ENCODE measurements at regions not wholly inside any gene's neighbourhood (a gene's known extent, or its start where the extent isn't known, plus 50 kb on each side); places are given as distances from the start of the nearest gene placed in this dataset.

- no peak for TF ChIP-seq CTCF (IDR thresholded peaks at IDR 0.05)
- Histone ChIP-seq H3K4me3 (no peak overlapping the region), H3K27ac (no peak overlapping the region), H3K9me3 (no peaks in the 10 kb centered on the region), H3K36me3 (no peaks in the 10 kb centered on the region), H3K4me1 (no peaks in the 10 kb centered on the region), H3K27me3 (peaks cover 0 to 10% of the 10 kb centered on the region in 2 donors)
- DNase-seq (no peak), ATAC-seq (no peak)
- intact Hi-C loops (cut with DNase I) = no loop called here
Measured at GRCh38 chr2:236692937-236693336, 123.3 kb downstream of the ACKR3 start.

GRCh38 chr2:236693531-236693930 is 123.9 kb downstream of the ACKR3 start:
- ATAC-seq = no peak
- H3K27ac ChIP-seq = no peak overlapping the region
- no peak for DNase-seq
- no peaks in the 10 kb centered on the region for H3K9me3 ChIP-seq
- H3K36me3 ChIP-seq = no peaks in the 10 kb centered on the region
- intact Hi-C loops (cut with DNase I) = no loop called here
- H3K4me3 ChIP-seq = no peak overlapping the region
- peaks cover 0 to 10% of the 10 kb centered on the region in 2 donors for H3K27me3 ChIP-seq
- no peak for TF ChIP-seq CTCF (IDR thresholded peaks at IDR 0.05)
- no peaks in the 10 kb centered on the region for H3K4me1 ChIP-seq

DNA sequence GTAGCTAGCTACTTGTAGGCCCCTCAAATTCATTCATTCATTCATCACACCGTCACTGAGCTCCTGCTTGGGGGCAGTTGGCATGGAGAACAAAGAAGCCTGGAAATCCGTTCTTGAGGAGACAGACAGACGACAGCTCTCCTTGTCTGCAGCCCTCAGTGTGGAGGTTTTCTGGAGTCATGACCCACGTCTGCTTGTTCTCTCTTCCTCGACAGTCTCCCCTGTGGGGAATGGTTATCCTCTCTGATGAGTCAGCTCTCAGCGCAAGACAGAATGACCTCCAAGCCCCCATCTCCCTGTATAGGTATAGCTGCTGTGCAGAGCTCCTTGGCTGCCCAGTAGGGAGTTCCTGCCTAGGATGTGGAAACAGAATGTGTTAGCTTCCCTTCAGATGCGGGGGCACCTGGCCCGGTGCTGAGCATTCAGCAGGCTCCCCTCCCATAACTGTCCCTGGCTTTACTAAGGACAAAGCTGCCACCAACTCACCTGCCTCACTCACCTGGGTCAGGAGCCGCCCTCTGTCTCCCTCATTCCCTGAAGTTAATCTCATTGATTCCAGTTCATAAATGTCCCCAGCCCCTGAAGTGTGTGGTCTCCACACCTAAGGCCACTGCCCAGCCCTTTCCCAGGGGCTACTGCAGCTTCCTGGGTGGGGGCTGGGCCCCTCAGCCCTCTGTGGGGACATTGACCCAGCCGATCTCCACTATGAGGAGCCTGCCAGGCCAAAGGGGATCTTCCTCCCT is 124.7 kb downstream of the ACKR3 start:
- Histone ChIP-seq H3K27ac (no peak overlapping the region), H3K36me3 (no peaks in the 10 kb centered on the region), H3K4me3 (no peak overlapping the region), H3K4me1 (no peaks in the 10 kb centered on the region), H3K27me3 (peaks cover 0 to 3% of the 10 kb centered on the region in 2 donors), H3K9me3 (no peaks in the 10 kb centered on the region)
- ATAC-seq = no peak
- no peak for TF ChIP-seq CTCF (IDR thresholded peaks at IDR 0.05)
- intact Hi-C loops (cut with DNase I) = no loop called here
- DNase-seq = no peak

DNA sequence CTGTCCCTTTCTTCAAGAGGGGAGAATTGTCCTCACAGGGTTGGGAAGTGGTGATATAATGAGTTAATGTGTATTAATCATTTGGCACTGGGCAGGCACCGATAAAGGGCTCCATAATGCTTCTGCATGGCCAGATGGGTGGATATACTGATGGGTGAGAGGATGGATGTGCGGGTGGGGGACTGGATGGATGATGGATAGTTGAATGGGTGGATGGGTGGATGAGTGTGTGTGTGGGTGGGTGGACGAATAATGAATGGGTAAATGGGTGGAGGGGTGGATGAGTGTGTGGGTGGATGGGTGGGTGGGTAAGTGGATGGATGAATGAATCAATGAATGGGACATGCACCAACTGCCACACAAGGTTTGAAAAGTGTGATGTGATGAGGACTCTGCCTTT is 127.2 kb downstream of the ACKR3 start:
- ATAC-seq (no peak), DNase-seq (no peak)
- intact Hi-C loops (cut with DNase I) = no loop called here
- Histone ChIP-seq H3K4me3 (no peak overlapping the region), H3K27me3 (no peaks in the 10 kb centered on the region), H3K4me1 (no peaks in the 10 kb centered on the region), H3K27ac (no peak overlapping the region), H3K9me3 (no peaks in the 10 kb centered on the region), H3K36me3 (no peaks in the 10 kb centered on the region)
- TF ChIP-seq CTCF (IDR thresholded peaks at IDR 0.05) = no peak

DNA sequence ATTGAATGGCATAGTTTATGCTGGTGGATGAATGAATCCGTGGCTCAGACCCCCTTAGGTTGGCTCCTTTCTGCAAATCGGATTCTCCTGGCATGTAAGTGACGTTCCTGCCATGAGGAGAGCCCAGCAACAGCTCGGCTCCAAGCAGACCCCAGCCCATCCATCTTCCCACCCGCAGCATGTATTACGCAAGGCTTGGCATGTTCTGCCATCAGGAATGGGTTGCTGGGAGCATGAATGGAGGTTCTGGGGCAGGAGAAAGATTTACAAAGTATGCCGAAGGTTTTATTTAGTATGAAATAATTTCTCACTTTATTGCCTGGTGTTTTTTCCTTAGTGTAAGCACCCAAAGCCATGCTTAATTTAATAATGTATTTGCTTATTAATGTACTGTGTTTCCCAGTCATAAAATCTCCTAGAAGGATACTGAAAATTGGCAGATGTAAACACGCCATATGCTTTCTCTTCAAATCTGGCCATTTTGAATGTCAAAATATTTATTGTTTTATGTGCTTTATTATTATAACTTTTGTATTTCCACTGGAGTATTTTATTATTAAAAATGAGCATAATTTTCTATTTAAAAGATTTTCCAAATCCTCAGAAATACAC is 128.5 kb downstream of the ACKR3 start:
- H3K27ac ChIP-seq = no peak overlapping the region
- no peaks in the 10 kb centered on the region for H3K27me3 ChIP-seq
- no peak overlapping the region for H3K4me3 ChIP-seq
- H3K9me3 ChIP-seq = no peaks in the 10 kb centered on the region
- intact Hi-C loops (cut with DNase I) = no loop called here
- H3K36me3 ChIP-seq = no peaks in the 10 kb centered on the region
- no peak for TF ChIP-seq CTCF (IDR thresholded peaks at IDR 0.05)
- DNase-seq = peak in 2 of 4 donors; percentile 57 to 61
- no peaks in the 10 kb centered on the region for H3K4me1 ChIP-seq
- ATAC-seq = no peak

All from left lung (tissue), 4 donors.